ENCODE measurements at regions not wholly inside any gene's neighbourhood (a gene's known extent, or its start where the extent isn't known, plus 50 kb on each side); places are given as distances from the start of the nearest gene placed in this dataset.

DNA sequence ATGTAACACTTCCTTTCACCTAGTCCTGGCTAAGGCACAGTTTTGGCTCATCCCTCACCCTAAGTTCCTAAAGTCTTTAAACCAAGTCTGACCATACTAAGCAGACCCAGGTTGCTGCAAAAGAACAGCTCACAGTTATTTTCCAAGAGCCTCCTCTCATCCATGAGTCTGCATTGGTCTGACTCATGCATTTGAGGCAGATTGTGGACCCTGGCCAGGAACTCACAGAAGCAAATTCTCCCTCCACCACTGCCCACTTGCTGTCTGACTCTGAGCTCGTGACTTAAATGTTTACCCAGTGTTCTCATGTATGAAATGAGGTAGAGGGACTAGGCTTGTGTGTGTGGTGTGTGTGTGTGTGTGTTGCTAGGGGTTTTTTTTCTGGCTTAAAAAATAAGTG is 1272.8 kb downstream of the TYW1 start:
- TF ChIP-seq, protein P1, sequence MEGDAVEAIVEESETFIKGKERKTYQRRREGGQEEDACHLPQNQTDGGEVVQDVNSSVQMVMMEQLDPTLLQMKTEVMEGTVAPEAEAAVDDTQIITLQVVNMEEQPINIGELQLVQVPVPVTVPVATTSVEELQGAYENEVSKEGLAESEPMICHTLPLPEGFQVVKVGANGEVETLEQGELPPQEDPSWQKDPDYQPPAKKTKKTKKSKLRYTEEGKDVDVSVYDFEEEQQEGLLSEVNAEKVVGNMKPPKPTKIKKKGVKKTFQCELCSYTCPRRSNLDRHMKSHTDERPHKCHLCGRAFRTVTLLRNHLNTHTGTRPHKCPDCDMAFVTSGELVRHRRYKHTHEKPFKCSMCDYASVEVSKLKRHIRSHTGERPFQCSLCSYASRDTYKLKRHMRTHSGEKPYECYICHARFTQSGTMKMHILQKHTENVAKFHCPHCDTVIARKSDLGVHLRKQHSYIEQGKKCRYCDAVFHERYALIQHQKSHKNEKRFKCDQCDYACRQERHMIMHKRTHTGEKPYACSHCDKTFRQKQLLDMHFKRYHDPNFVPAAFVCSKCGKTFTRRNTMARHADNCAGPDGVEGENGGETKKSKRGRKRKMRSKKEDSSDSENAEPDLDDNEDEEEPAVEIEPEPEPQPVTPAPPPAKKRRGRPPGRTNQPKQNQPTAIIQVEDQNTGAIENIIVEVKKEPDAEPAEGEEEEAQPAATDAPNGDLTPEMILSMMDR (conservative IDR thresholded peaks at IDR 0.05; ENCODE audit: low read depth, low read length) = no peak
- no peak for TF ChIP-seq EZH2 (IDR thresholded peaks at IDR 0.05; ENCODE audit: low read length, unreplicated experiment)
- no peak for TF ChIP-seq EZH2phosphoT487 (IDR thresholded peaks at IDR 0.05; ENCODE audit: borderline replicate concordance, low read length)
